ENCODE measurements at regions not wholly inside any gene's neighbourhood (a gene's known extent, or its start where the extent isn't known, plus 50 kb on each side); places are given as distances from the start of the nearest gene placed in this dataset.

- H2AFZ ChIP-seq (ENCODE audit: low read length), result no peak overlapping the region
- H3K27ac ChIP-seq (replicated peaks; ENCODE audit: low read length), result no peak overlapping the region
- peak overlapping the region; percentile 75 for H3K14ac ChIP-seq (ENCODE audit: low read length)
- H3K4me3 ChIP-seq (ENCODE audit: low read length in 2 of 2), result no peak overlapping the region
- peaks cover 0 to under 1% of the 10 kb centered on the region in 2 donors for H3K4me1 ChIP-seq (ENCODE audit: control insufficient read depth in 2 of 2, insufficient read depth in 1 of 2, low read depth in 1 of 2, low read length in 2 of 2)
- H2BK5ac ChIP-seq (ENCODE audit: low read length), result no peak overlapping the region
- peak overlapping the region; percentile 37 for H3K9ac ChIP-seq (ENCODE audit: low read depth, low read length, poor library complexity)
- no peaks in the 10 kb centered on the region for H3K79me1 ChIP-seq (ENCODE audit: low read depth, low read length)
- peak overlapping the region; percentile 45 for H2AK5ac ChIP-seq (ENCODE audit: low read depth, low read length)
- DNase-seq (ENCODE audit: low spot score), result no peak
- H3K23ac ChIP-seq (ENCODE audit: low read depth, low read length, poor library complexity), result peak overlapping the region; percentile 52
- no peak overlapping the region for H2BK120ac ChIP-seq (ENCODE audit: low read depth, low read length)
- H3K27me3 ChIP-seq (ENCODE audit: control insufficient read depth in 3 of 3, insufficient read depth in 3 of 3, low read depth in 1 of 3, low read length in 3 of 3), result peaks cover 0 to 4% (median 0%) of the 10 kb centered on the region in 3 experiments
- H3K36me3 ChIP-seq (replicated peaks in 1 of 2; ENCODE audit: control insufficient read depth in 2 of 2, insufficient read depth in 2 of 2, low read length in 2 of 2), result no peaks in the 10 kb centered on the region
- H4K91ac ChIP-seq (ENCODE audit: low read depth, low read length, poor library complexity), result no peak overlapping the region
- no peak overlapping the region for H3K4ac ChIP-seq (ENCODE audit: low read length)
- no peak overlapping the region for H3K4me2 ChIP-seq (ENCODE audit: insufficient read depth, low read length, poor library complexity, severe bottlenecking)
- no CpG with 5 or more reads among the region's 9 CpGs for WGBS, 2 donors (ENCODE audit: extremely low coverage in 2 of 2, insufficient read length in 2 of 2, insufficient replicate concordance in 1 of 2)
- H2BK15ac ChIP-seq (ENCODE audit: low read length), result no peak overlapping the region
- no peak overlapping the region for H4K8ac ChIP-seq (ENCODE audit: low read depth, low read length)
- H3K9me3 ChIP-seq (replicated peaks in 1 of 2; ENCODE audit: control insufficient read depth in 2 of 2, insufficient read depth in 1 of 2, low read depth in 1 of 2, low read length in 2 of 2), result peaks cover 0 to 3% of the 10 kb centered on the region in 2 donors
- no peak overlapping the region for H2BK12ac ChIP-seq (ENCODE audit: low read length)
- peak overlapping the region; percentile 7 for H3K18ac ChIP-seq (ENCODE audit: low read length)
These were observed 56.3 kb upstream of the GPC1 start for GRCh38 chr2:240379089-240379636.

- Histone ChIP-seq H2BK120ac (ENCODE audit: low read depth, low read length) (no peak overlapping the region), H3K27me3 (ENCODE audit: control insufficient read depth in 3 of 3, insufficient read depth in 3 of 3, low read depth in 1 of 3, low read length in 3 of 3) (no peaks in the 10 kb centered on the region), H4K8ac (ENCODE audit: low read depth, low read length) (no peak overlapping the region), H2AK5ac (ENCODE audit: low read depth, low read length) (peak overlapping the region; percentile 86), H3K9me3 (replicated peaks in 1 of 2; ENCODE audit: control insufficient read depth in 2 of 2, insufficient read depth in 1 of 2, low read depth in 1 of 2, low read length in 2 of 2) (peaks cover 0 to 3% of the 10 kb centered on the region in 2 donors), H3K9ac (ENCODE audit: low read depth, low read length, poor library complexity) (no peak overlapping the region), H2BK12ac (ENCODE audit: low read length) (no peak overlapping the region), H3K4me3 (ENCODE audit: low read length in 2 of 2) (peak overlapping the region in 1 of 2 donors; percentile 30), H3K27ac (replicated peaks; ENCODE audit: low read length) (no peak overlapping the region), H3K18ac (ENCODE audit: low read length) (peak overlapping the region; percentile 52), H2BK5ac (ENCODE audit: low read length) (no peak overlapping the region), H3K4me1 (ENCODE audit: control insufficient read depth in 2 of 2, insufficient read depth in 1 of 2, low read depth in 1 of 2, low read length in 2 of 2) (no peaks in the 10 kb centered on the region), H2BK15ac (ENCODE audit: low read length) (no peak overlapping the region), H2AFZ (ENCODE audit: low read length) (no peak overlapping the region), H4K91ac (ENCODE audit: low read depth, low read length, poor library complexity) (no peak overlapping the region), H3K23ac (ENCODE audit: low read depth, low read length, poor library complexity) (no peak overlapping the region), H3K79me1 (ENCODE audit: low read depth, low read length) (no peaks in the 10 kb centered on the region), H3K14ac (ENCODE audit: low read length) (peak overlapping the region; percentile 11), H3K4me2 (ENCODE audit: insufficient read depth, low read length, poor library complexity, severe bottlenecking) (no peak overlapping the region), H3K36me3 (replicated peaks in 1 of 2; ENCODE audit: control insufficient read depth in 2 of 2, insufficient read depth in 2 of 2, low read length in 2 of 2) (no peaks in the 10 kb centered on the region), H3K4ac (ENCODE audit: low read length) (no peak overlapping the region)
- no peak for DNase-seq (ENCODE audit: low spot score)
- WGBS, 2 donors (ENCODE audit: extremely low coverage in 2 of 2, insufficient read length in 2 of 2, insufficient replicate concordance in 1 of 2), result no CpG with 5 or more reads among the region's 17 CpGs
These were observed 52.2 kb upstream of the GPC1 start for GRCh38 chr2:240383099-240383758.

GRCh38 chr2:240383871-240384700 lies 51.4 kb upstream of the GPC1 start:
- peaks cover 0 to 3% of the 10 kb centered on the region in 2 donors for H3K9me3 ChIP-seq (replicated peaks in 1 of 2; ENCODE audit: control insufficient read depth in 2 of 2, insufficient read depth in 1 of 2, low read depth in 1 of 2, low read length in 2 of 2)
- H4K8ac ChIP-seq (ENCODE audit: low read depth, low read length), result no peak overlapping the region
- peak overlapping the region; percentile 98 for H2BK12ac ChIP-seq (ENCODE audit: low read length)
- H3K36me3 ChIP-seq (replicated peaks in 1 of 2; ENCODE audit: control insufficient read depth in 2 of 2, insufficient read depth in 2 of 2, low read length in 2 of 2), result no peaks in the 10 kb centered on the region
- peak overlapping the region; percentile 86 for H2AK5ac ChIP-seq (ENCODE audit: low read depth, low read length)
- peak overlapping the region in 1 of 2 donors; percentile 56 for H3K4me3 ChIP-seq (ENCODE audit: low read length in 2 of 2)
- no peak overlapping the region for H2AFZ ChIP-seq (ENCODE audit: low read length)
- H3K18ac ChIP-seq (ENCODE audit: low read length), result peak overlapping the region; percentile 84
- no peak overlapping the region for H3K23ac ChIP-seq (ENCODE audit: low read depth, low read length, poor library complexity)
- H3K9ac ChIP-seq (ENCODE audit: low read depth, low read length, poor library complexity), result no peak overlapping the region
- H3K27me3 ChIP-seq (ENCODE audit: control insufficient read depth in 3 of 3, insufficient read depth in 3 of 3, low read depth in 1 of 3, low read length in 3 of 3), result no peaks in the 10 kb centered on the region
- no peak overlapping the region for H3K4me2 ChIP-seq (ENCODE audit: insufficient read depth, low read length, poor library complexity, severe bottlenecking)
- WGBS, 2 donors (ENCODE audit: extremely low coverage in 2 of 2, insufficient read length in 2 of 2, insufficient replicate concordance in 1 of 2), result no CpG with 5 or more reads among the region's 29 CpGs
- no peaks in the 10 kb centered on the region for H3K4me1 ChIP-seq (ENCODE audit: control insufficient read depth in 2 of 2, insufficient read depth in 1 of 2, low read depth in 1 of 2, low read length in 2 of 2)
- peak overlapping the region; percentile 69 for H2BK15ac ChIP-seq (ENCODE audit: low read length)
- no peaks in the 10 kb centered on the region for H3K79me1 ChIP-seq (ENCODE audit: low read depth, low read length)
- H3K27ac ChIP-seq (replicated peaks; ENCODE audit: low read length), result no peak overlapping the region
- no peak overlapping the region for H3K4ac ChIP-seq (ENCODE audit: low read length)
- H3K14ac ChIP-seq (ENCODE audit: low read length), result peak overlapping the region; percentile 66
- H2BK5ac ChIP-seq (ENCODE audit: low read length), result peak overlapping the region; percentile 20
- no peak overlapping the region for H4K91ac ChIP-seq (ENCODE audit: low read depth, low read length, poor library complexity)
- no peak overlapping the region for H2BK120ac ChIP-seq (ENCODE audit: low read depth, low read length)
- DNase-seq (ENCODE audit: low spot score), result no peak
